Heart right ventricle (tissue), 16 donors: ENCODE measurements at regions not wholly inside any gene's neighbourhood (a gene's known extent, or its start where the extent isn't known, plus 50 kb on each side); places are given as distances from the start of the nearest gene placed in this dataset.
A peak's percentile ranks its signal among the peaks of the same experiment; 100 is the strongest.
"Not testable (repeated sequence)": the region's sequence is repeated elsewhere in the genome, so short reads cannot be mapped to it uniquely, and the experiment has no call there.

Experiments used
- ATAC-seq, 8 donors: fragments of 200-7000 bp; cut with Tn5 transposase; one replicate each; pipeline ENCODE4 v1.9.1; 2020; ENCODE audit warnings: mild to moderate bottlenecking in 8 of 8, moderate library complexity in 8 of 8, moderate number of reproducible peaks in 1 of 8
- DNase-seq, 2 donors: peaks; one replicate each; pipeline ENCODE4 v3.0.0-alpha.2; 2020
- H3K27ac ChIP-seq, 10 donors: fragments of 200-600 bp; sonication (generic) in 2 of 10; one replicate each; pipeline versions ENCODE4 v1.5.0 to v1.8.0; 2020 to 2022; ENCODE audit warnings: mild to moderate bottlenecking in 3 of 10
- H3K27me3 ChIP-seq, 7 donors: fragments of 200-600 bp; one replicate each; pipeline ENCODE4 v1.8.0; 2021 to 2022; ENCODE audit warnings: mild to moderate bottlenecking in 2 of 7
- H3K36me3 ChIP-seq, 9 donors: fragments of 200-600 bp; sonication (generic) in 1 of 9; one replicate each; pipeline versions ENCODE4 v1.5.0 to v1.8.0; 2020 to 2022; ENCODE audit warnings: mild to moderate bottlenecking in 2 of 9
- H3K4me1 ChIP-seq, 9 donors: fragments of 200-600 bp; sonication (generic) in 1 of 9; one replicate each; pipeline versions ENCODE4 v1.5.0 to v1.8.0; 2020 to 2022; ENCODE audit warnings: mild to moderate bottlenecking in 4 of 9
- H3K4me3 ChIP-seq, 10 donors: fragments of 200-600 bp; sonication (generic) in 2 of 10; one replicate each; pipeline versions ENCODE4 v1.5.0 to v1.8.0; 2020 to 2022; ENCODE audit warnings: mild to moderate bottlenecking in 7 of 10, moderate library complexity in 2 of 10
- H3K9me3 ChIP-seq, 11 donors: fragments of 200-600 bp in 10 of 11; sonication (generic) in 2 of 11; one replicate each; pipeline versions ENCODE4 v1.5.0 to v1.8.0; 2013 to 2022; ENCODE audit warnings: mild to moderate bottlenecking in 2 of 11, control low read depth in 1 of 11, moderate library complexity in 1 of 11
- WGBS, 2 donors: extraction: QIAGEN DNeasy Blood & Tissue Kit; methylation state at CpG; one replicate each; pipeline ENCODE4 v1.1.7; 2013; ENCODE audit warnings: inconsistent platforms in 1 of 2; 5-methylcytosine and 5-hydroxymethylcytosine counted together
- intact Hi-C, 10 donors: fragments of 100-400 bp; cut with DNase I; formaldehyde crosslinking; loops; one replicate each; pipeline versions ENCODE4 v1.11.1 to v1.14.2; 2022
- TF ChIP-seq, protein P1 (sequence below), 9 donors: fragments of 200-600 bp; sonication (generic) in 2 of 9; IDR thresholded peaks; one replicate each; pipeline versions ENCODE4 v1.5.0 to v1.8.0; 2021 to 2022; ENCODE audit warnings: antibody characterized with exemption in 9 of 9, mild to moderate bottlenecking in 5 of 9, moderate library complexity in 1 of 9
- donor health status: Arrhythmogenic right ventricular cardiomyopathy.
- donor health status: ischemic (EF 13 %, LVEDD 7.1; RV severe dilation, severe dysfunction).
- donor health status: healthy with polysubstance abuse.
- donor health status: DM: no; HTN: yes; CAD: no.
- donor health status: DM: no; HTN: no; CAD: no.
- donor health status: ischemic (EF 25% LVEDD 6.9; RV normal size, moderate dysfunction).
- donor health status: ischemic (EF 25% LVEDD 5.7; RV mildly dilated, moderate dysfunction).
- donor health status: healthy.
- donor health status: DM: yes; HTN: yes; CAD: no.
- donor health status: Ischemic cardiomyopathy.
- donor health status: ischemic (EF 35%, LVEDD 5.7; RV mildly dilated, moderate dysfunction).
- donor health status: nonischemic (EF 11% LVEDD 7.7; RV severe dilation, severe dysfunction).
- donor health status: DM: yes; HTN: yes; CAD: no.
- donor health status: PGD.
- donor health status: ischemic (EF 29% LVEDD 5.4; RV normal size, mild dysfunction).
- donor health status: nonischemic (EF 23%, LVEDD 6.1; RV moderate dilation, normal function).

DNA sequence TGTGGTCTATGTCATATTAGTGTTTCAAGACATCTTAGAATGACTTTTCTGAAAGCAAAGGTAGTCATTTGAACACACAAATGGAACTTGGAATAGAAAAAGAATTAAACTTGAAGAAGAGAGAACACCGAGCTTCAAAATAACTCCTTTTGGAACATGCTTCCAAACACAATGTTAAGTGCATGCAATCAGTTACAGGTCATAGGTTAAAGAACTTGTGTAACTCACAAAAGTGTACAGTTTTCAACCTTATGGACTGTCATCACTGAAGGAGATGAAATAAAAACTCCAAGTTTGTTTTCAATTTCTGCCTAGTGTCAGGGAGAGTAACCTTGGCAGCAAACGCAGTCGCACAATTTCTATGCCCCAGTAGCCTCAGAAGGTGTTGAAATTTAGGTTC is 192.9 kb upstream of the NECTIN3 start:
- no peak for ATAC-seq
- no peaks in the 10 kb centered on the region for H3K4me1 ChIP-seq
- no peaks in the 10 kb centered on the region for H3K36me3 ChIP-seq
- WGBS, 2 donors: 69 to 73% methylated on average over 3 of the region's 3 CpGs
- H3K4me3 ChIP-seq: no peak overlapping the region
- H3K27me3 ChIP-seq: no peaks in the 10 kb centered on the region
- H3K27ac ChIP-seq: no peak overlapping the region
- TF ChIP-seq, protein P1, sequence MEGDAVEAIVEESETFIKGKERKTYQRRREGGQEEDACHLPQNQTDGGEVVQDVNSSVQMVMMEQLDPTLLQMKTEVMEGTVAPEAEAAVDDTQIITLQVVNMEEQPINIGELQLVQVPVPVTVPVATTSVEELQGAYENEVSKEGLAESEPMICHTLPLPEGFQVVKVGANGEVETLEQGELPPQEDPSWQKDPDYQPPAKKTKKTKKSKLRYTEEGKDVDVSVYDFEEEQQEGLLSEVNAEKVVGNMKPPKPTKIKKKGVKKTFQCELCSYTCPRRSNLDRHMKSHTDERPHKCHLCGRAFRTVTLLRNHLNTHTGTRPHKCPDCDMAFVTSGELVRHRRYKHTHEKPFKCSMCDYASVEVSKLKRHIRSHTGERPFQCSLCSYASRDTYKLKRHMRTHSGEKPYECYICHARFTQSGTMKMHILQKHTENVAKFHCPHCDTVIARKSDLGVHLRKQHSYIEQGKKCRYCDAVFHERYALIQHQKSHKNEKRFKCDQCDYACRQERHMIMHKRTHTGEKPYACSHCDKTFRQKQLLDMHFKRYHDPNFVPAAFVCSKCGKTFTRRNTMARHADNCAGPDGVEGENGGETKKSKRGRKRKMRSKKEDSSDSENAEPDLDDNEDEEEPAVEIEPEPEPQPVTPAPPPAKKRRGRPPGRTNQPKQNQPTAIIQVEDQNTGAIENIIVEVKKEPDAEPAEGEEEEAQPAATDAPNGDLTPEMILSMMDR (IDR thresholded peaks at IDR 0.05): no peak
- H3K9me3 ChIP-seq: peaks cover 0 to 9% (median 0%) of the 10 kb centered on the region in 11 donors
- no peak for DNase-seq
- intact Hi-C loops: no loop called here

GRCh38 chr3:110881069-110881468 is 190.5 kb upstream of the NECTIN3 start:
- no peak overlapping the region for H3K27ac ChIP-seq
- H3K36me3 ChIP-seq: no peaks in the 10 kb centered on the region
- no peaks in the 10 kb centered on the region for H3K4me1 ChIP-seq
- TF ChIP-seq, protein P1 (IDR thresholded peaks at IDR 0.05): peak in 1 of 9 donors; percentile 39
- intact Hi-C loops: no loop called here
- WGBS, 2 donors: 30 to 42% methylated on average over 4 of the region's 4 CpGs
- DNase-seq: peak; percentile 33 to 51
- ATAC-seq: peak in 4 of 8 donors; percentile 34 to 76 (median 46)
- no peaks in the 10 kb centered on the region for H3K9me3 ChIP-seq
- H3K4me3 ChIP-seq: no peak overlapping the region
- H3K27me3 ChIP-seq: no peaks in the 10 kb centered on the region

DNA sequence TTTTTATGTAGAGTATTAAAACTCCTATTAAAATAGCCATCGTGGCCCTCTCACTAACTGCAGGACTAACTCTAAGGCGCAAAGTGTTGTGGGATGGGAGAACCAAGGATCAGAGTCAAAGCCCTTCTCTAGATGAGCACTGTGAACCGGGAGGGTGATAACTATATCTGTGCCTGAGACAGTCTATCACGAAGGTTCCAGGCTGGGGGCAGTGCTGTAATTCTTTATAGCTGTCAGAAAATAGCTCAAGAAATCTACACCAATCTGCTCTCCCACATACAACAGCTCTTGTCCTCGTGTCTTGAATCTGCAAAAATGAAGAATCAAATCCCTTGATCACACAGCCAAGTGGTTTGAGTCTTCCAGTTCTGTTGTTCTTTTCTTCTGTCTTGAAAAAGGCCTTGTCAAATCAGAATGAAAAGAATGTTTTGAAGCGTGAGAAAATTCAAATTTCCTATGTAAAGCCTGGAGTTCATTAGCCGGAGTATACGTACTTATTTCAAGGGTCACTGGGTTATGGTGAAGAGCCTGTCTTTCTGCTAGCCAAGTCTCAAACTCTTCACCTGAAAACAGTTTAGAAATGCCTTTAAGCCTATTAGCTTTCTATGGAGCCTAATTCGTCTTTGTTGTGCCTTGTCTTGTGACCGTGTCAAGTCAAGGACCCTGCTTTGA is 185.3 kb upstream of the NECTIN3 start:
- DNase-seq: no peak
- TF ChIP-seq, protein P1 (IDR thresholded peaks at IDR 0.05): no peak
- no peak overlapping the region for H3K4me3 ChIP-seq
- peaks cover 0 to 5% (median 0%) of the 10 kb centered on the region in 11 donors for H3K9me3 ChIP-seq
- H3K36me3 ChIP-seq: no peaks in the 10 kb centered on the region
- no peaks in the 10 kb centered on the region for H3K4me1 ChIP-seq
- WGBS, 2 donors: 66 to 69% methylated on average over 10 of the region's 10 CpGs
- no peak overlapping the region for H3K27ac ChIP-seq
- H3K27me3 ChIP-seq: no peaks in the 10 kb centered on the region
- intact Hi-C loops: no loop called here
- no peak for ATAC-seq

DNA sequence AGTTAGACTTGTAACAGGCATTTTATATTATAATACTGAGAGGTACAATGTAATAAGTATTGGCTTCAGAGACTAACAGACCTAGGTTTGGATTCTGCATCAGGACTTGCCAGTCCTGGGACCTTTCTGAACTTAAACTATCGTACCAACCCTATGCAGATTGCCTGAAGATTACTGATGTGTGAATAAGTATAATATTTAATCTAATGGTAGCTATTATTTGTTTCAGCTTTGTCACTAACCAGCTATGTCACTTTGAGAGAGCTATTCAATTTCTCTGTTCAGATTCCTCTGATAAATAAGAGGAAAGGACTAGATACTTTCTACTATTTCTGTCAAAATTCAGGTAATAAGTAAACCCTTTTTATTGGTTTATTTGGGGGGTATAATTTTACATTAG is 184.4 kb upstream of the NECTIN3 start:
- TF ChIP-seq, protein P1 (IDR thresholded peaks at IDR 0.05): no peak
- no peaks in the 10 kb centered on the region for H3K27me3 ChIP-seq
- no peak overlapping the region for H3K4me3 ChIP-seq
- DNase-seq (no peak), ATAC-seq (no peak)
- peaks cover 0 to 5% (median 0%) of the 10 kb centered on the region in 11 donors for H3K9me3 ChIP-seq
- H3K36me3 ChIP-seq: no peaks in the 10 kb centered on the region
- 87 to 92% methylated on average over 1 of the region's 1 CpG for WGBS, 2 donors
- H3K4me1 ChIP-seq: no peaks in the 10 kb centered on the region
- H3K27ac ChIP-seq: no peak overlapping the region
- intact Hi-C loops: no loop called here

DNA sequence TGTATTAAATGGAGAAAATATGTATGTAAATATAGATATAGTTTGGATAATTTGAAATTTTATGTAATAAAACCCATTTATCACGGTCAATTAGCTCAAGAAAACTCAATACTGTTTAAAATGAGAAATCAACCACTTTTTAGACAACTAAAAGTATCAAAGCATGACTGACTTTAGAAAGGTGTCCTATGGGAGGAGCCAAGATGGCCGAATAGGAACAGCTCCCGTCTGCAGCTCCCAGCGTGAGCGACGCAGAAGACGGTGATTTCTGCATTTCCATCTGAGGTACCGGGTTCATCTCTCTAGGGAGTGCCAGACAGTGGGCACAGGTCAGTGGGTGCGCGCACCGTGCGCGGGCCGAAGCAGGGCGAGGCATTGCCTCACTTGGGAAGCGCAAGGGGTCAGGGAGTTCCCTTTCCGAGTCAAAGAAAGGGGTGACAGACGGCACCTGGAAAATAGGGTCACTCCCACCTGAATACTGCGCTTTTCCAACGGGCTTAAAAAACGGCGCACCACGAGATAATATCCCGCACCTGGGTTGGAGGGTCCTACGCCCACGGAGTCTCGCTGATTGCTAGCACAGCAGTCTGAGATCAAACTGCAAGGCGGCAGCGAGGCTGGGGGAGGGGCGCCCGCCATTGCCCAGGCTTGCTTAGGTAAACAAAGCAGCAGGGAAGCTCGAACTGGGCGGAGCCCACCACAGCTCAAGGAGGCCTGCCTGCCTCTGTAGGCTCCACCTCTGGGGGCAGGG is 182.8 kb upstream of the NECTIN3 start:
- WGBS, 2 donors: 59 to 93% methylated on average over 29 of the region's 33 CpGs
- intact Hi-C loops, DNase-seq, H3K27ac ChIP-seq, H3K36me3 ChIP-seq, H3K9me3 ChIP-seq, H3K27me3 ChIP-seq, H3K4me1 ChIP-seq, ATAC-seq: not testable (repeated sequence)
- peak overlapping the region in 1 of 10 donors; percentile 35 for H3K4me3 ChIP-seq

DNA sequence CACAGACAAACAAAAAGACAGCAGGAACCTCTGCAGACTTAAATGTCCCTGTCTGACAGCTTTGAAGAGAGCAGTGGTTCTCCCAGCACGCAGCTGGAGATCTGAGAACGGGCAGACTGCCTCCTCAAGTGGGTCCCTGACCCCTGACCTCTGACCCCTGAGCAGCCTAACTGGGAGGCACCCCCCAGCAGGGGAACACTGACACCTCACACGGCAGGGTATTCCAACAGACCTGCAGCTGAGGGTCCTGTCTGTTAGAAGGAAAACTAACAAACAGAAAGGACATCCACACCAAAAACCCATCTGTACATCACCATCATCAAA is 182.3 kb upstream of the NECTIN3 start:
- ATAC-seq, DNase-seq, H3K4me3 ChIP-seq, H3K9me3 ChIP-seq, H3K27ac ChIP-seq, intact Hi-C loops, H3K36me3 ChIP-seq, H3K4me1 ChIP-seq, H3K27me3 ChIP-seq: not testable (repeated sequence)
- no CpG with 5 or more reads among the region's 3 CpGs for WGBS, 2 donors
